ENCODE measurements at regions not wholly inside any gene's neighbourhood (a gene's known extent, or its start where the extent isn't known, plus 50 kb on each side); places are given as distances from the start of the nearest gene placed in this dataset.
"Not testable (repeated sequence)": the region's sequence is repeated elsewhere in the genome, so short reads cannot be mapped to it uniquely, and the experiment has no call there.

DNA sequence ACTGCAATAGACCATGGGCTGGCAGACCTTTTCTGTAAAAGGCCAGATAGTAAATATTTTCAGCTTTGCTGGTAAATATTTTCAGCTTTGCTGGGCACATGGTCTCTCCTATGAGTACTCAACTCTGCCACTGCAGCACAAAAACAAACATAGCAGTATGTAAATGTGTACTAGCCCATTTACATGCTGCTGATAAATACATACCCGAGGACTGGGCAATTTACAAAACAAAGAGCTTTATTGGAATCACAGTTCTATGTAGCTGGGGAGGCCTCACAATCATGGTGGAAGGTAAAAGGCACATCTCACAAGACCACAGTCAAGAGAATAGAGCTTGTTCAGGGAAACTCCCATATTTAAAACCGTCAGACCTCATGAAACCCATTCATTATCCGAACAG, 793.0 kb downstream of the EDEM1 start:
- ATAC-seq (no peak), DNase-seq (ENCODE audit: low spot score) (no peak)
- H3K27ac Mint-ChIP-seq: no peak overlapping the region
- H3K4me1 Mint-ChIP-seq (ENCODE audit: low read depth in 2 of 2): no peaks in the 10 kb centered on the region
- H3K36me3 Mint-ChIP-seq: no peaks in the 10 kb centered on the region
- H3K27me3 Mint-ChIP-seq: no peaks in the 10 kb centered on the region
- peaks cover 13% of the 10 kb centered on the region for H3K9me3 Mint-ChIP-seq
- H3K4me3 Mint-ChIP-seq: no peak overlapping the region

- H3K27ac Mint-ChIP-seq: no peak overlapping the region
- peaks cover 14% of the 10 kb centered on the region for H3K9me3 Mint-ChIP-seq
- no peaks in the 10 kb centered on the region for H3K36me3 Mint-ChIP-seq
- no peak overlapping the region for H3K4me3 Mint-ChIP-seq
- ATAC-seq: no peak
- H3K27me3 Mint-ChIP-seq: no peaks in the 10 kb centered on the region
- H3K4me1 Mint-ChIP-seq (ENCODE audit: low read depth in 2 of 2): no peaks in the 10 kb centered on the region
- no peak for DNase-seq (ENCODE audit: low spot score)
Observed at GRCh38 chr3:5994651-5995050, 807.1 kb downstream of the EDEM1 start.

DNA sequence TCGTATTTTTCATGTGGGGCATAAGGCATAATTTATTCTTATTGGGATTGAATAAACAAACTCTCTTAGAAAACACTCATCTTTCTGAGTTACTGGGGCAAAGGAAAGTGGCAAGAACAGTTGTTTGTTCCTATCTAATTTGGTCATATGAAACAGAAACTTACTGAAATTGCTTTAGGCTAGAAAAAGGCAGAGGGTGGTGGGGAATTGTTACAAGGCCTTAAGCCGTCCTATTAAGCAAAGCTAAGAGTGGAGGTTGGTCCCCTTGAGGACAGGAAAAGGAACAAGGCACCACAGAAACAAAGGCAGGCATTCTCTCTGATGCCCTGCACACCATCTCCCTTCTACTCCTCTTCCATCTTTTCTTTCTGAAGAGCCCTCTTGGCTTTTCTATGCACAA, 830.9 kb downstream of the EDEM1 start:
- Mint-ChIP-seq H3K4me1 (ENCODE audit: low read depth in 2 of 2) (no peaks in the 10 kb centered on the region), H3K36me3 (peaks cover 4% of the 10 kb centered on the region), H3K27ac (no peak overlapping the region), H3K9me3 (peaks cover 14% of the 10 kb centered on the region), H3K4me3 (no peak overlapping the region), H3K27me3 (no peaks in the 10 kb centered on the region)
- ATAC-seq (no peak), DNase-seq (ENCODE audit: low spot score) (no peak)

DNA sequence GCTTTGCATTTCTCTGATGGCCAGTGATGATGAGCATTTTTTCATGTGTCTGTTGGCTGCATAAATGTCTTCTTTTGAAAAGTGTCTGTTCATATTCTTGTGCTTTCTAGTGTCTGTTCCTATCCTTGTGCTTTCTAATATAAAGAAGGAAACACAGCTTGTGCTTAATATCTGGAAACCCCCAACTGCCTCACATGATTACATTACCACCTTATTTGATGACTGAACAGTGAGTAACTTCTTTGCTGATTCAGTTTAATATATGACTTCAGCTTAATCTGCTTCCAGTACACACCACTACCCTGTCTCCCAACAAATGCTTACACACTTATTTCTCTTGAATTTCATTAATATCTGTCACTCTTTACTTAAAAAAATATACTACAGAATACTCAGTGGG, 835.1 kb downstream of the EDEM1 start:
- Mint-ChIP-seq H3K4me1 (ENCODE audit: low read depth in 2 of 2) (no peaks in the 10 kb centered on the region), H3K27me3 (no peaks in the 10 kb centered on the region), H3K36me3 (no peaks in the 10 kb centered on the region), H3K27ac (no peak overlapping the region), H3K9me3 (peaks cover 16% of the 10 kb centered on the region), H3K4me3 (no peak overlapping the region)
- DNase-seq (ENCODE audit: low spot score): no peak
- ATAC-seq: no peak

GRCh38 chr3:6025032-6025431, 835.9 kb upstream of the GRM7 start:
- DNase-seq (ENCODE audit: low spot score) (no peak), ATAC-seq (no peak)
- no peak overlapping the region for H3K4me3 Mint-ChIP-seq
- no peak overlapping the region for H3K27ac Mint-ChIP-seq
- H3K9me3 Mint-ChIP-seq: peaks cover 19% of the 10 kb centered on the region
- H3K27me3 Mint-ChIP-seq: no peaks in the 10 kb centered on the region
- H3K4me1 Mint-ChIP-seq (ENCODE audit: low read depth in 2 of 2): no peaks in the 10 kb centered on the region
- peaks cover 5% of the 10 kb centered on the region for H3K36me3 Mint-ChIP-seq

GRCh38 chr3:6030648-6031047, 830.3 kb upstream of the GRM7 start:
- not testable (repeated sequence) for DNase-seq (ENCODE audit: low spot score); H3K4me3 Mint-ChIP-seq; H3K27ac Mint-ChIP-seq; H3K27me3 Mint-ChIP-seq; H3K4me1 Mint-ChIP-seq (ENCODE audit: low read depth in 2 of 2); ATAC-seq
- H3K36me3 Mint-ChIP-seq: peaks cover 15% of the 10 kb centered on the region
- H3K9me3 Mint-ChIP-seq: peaks cover 31% of the 10 kb centered on the region

DNA sequence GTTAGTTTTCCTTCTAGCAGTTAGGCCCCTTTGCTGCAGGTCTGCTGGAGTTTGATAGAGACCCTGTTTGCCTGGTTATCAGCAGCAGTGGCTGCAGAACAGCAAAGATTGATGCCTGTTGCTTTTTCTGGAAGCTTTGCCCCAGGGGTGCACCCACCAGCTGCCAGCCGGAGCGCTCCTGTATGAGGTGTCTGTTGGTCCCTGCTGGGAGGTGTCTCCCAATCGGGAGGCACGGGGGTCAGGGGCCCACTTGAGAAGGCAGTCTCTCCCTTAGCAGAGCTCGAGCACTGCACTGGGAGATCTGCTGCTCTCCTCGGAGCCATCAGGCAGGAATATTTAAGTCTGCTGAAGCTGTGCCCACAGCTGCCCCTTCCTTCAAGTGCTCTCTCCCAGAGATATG, 825.3 kb upstream of the GRM7 start:
- no peak for DNase-seq (ENCODE audit: low spot score)
- no peaks in the 10 kb centered on the region for H3K27me3 Mint-ChIP-seq
- H3K4me1 Mint-ChIP-seq (ENCODE audit: low read depth in 2 of 2): no peaks in the 10 kb centered on the region
- no peak overlapping the region for H3K27ac Mint-ChIP-seq
- ATAC-seq: no peak
- no peak overlapping the region for H3K4me3 Mint-ChIP-seq
- peaks cover 22% of the 10 kb centered on the region for H3K36me3 Mint-ChIP-seq
- H3K9me3 Mint-ChIP-seq: peaks cover 27% of the 10 kb centered on the region

GRCh38 chr3:6039971-6040370, 820.9 kb upstream of the GRM7 start:
- Mint-ChIP-seq H3K4me3 (no peak overlapping the region), H3K27ac (no peak overlapping the region)

DNA sequence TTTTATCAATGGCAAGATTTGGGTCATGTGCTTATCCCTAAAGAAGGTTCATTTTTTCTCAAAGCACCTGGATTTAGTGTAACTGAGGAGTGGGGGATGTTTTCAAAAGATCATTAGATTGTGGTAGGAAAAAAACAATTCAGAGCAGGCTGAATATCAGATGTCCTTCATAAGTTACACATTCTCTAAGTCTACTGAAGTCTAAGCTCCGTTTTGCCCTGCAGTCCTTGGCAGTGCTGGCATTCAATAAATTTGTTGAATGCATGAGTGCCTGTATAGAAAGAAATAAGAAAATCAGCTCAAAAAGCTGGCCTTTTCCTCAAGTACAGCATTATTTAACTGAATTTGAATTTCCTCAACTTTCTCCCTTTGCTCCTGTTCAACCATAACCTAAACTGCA, 819.0 kb upstream of the GRM7 start:
- peaks cover 22% of the 10 kb centered on the region for H3K9me3 Mint-ChIP-seq
- H3K27ac Mint-ChIP-seq: no peak overlapping the region
- ATAC-seq (no peak), DNase-seq (ENCODE audit: low spot score) (no peak)
- H3K4me3 Mint-ChIP-seq: no peak overlapping the region
- H3K27me3 Mint-ChIP-seq: no peaks in the 10 kb centered on the region
- peaks cover 15% of the 10 kb centered on the region for H3K36me3 Mint-ChIP-seq
- no peaks in the 10 kb centered on the region for H3K4me1 Mint-ChIP-seq (ENCODE audit: low read depth in 2 of 2)

More at GRCh38 chr3:6039971-6040370, 820.9 kb upstream of the GRM7 start:
- ATAC-seq: no peak
- no peaks in the 10 kb centered on the region for H3K27me3 Mint-ChIP-seq
- DNase-seq (ENCODE audit: low spot score): no peak
- H3K9me3 Mint-ChIP-seq: peaks cover 18% of the 10 kb centered on the region
- H3K36me3 Mint-ChIP-seq: peaks cover 11% of the 10 kb centered on the region
- no peaks in the 10 kb centered on the region for H3K4me1 Mint-ChIP-seq (ENCODE audit: low read depth in 2 of 2)

DNA sequence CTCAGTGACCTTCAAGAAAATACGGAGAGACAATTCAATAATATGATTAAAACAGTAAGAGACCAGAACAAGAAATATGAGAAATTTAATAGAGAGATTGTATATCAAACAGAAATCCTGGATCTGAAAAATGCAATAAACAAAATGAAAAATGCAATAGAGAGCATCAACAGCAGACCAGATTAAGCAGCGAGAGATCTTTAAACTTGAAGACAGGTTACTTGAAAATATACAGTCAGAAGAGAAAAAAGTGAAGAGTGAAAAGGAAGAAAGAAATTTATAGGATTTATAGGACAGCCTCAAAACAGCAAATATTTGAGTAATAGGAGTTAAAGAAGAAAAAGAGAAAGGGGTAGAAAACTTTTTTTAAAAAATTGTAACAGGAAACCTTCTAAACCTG, 813.9 kb upstream of the GRM7 start:
- DNase-seq (ENCODE audit: low spot score) (no peak), ATAC-seq (no peak)
- Mint-ChIP-seq H3K36me3 (peaks cover 8% of the 10 kb centered on the region), H3K27me3 (no peaks in the 10 kb centered on the region), H3K27ac (no peak overlapping the region), H3K4me1 (ENCODE audit: low read depth in 2 of 2) (no peaks in the 10 kb centered on the region), H3K9me3 (peaks cover 27% of the 10 kb centered on the region), H3K4me3 (no peak overlapping the region)

DNA sequence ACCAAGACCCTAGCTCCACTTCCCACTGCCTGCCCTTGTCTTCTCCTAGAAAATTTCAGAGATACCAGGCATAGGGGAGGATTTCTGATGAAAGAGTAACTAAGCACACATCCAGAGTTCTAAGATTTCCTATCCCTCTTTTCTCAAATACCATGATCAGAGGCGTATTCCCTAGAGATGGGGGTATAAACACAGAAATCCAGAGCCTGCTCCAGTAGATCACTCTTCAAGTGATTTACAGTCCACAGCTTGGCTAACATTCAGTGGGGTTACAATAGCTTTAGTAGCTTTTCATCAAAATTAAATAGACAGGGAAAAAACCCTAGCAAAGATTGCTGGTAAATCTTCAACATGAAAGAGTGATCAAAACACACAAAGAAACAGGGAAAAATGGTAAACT, 800.7 kb upstream of the GRM7 start:
- H3K27me3 Mint-ChIP-seq: no peaks in the 10 kb centered on the region
- DNase-seq (ENCODE audit: low spot score): no peak
- no peaks in the 10 kb centered on the region for H3K4me1 Mint-ChIP-seq (ENCODE audit: low read depth in 2 of 2)
- H3K9me3 Mint-ChIP-seq: peaks cover 12% of the 10 kb centered on the region
- no peak overlapping the region for H3K4me3 Mint-ChIP-seq
- no peak overlapping the region for H3K27ac Mint-ChIP-seq
- no peak for ATAC-seq
- H3K36me3 Mint-ChIP-seq: no peaks in the 10 kb centered on the region

DNA sequence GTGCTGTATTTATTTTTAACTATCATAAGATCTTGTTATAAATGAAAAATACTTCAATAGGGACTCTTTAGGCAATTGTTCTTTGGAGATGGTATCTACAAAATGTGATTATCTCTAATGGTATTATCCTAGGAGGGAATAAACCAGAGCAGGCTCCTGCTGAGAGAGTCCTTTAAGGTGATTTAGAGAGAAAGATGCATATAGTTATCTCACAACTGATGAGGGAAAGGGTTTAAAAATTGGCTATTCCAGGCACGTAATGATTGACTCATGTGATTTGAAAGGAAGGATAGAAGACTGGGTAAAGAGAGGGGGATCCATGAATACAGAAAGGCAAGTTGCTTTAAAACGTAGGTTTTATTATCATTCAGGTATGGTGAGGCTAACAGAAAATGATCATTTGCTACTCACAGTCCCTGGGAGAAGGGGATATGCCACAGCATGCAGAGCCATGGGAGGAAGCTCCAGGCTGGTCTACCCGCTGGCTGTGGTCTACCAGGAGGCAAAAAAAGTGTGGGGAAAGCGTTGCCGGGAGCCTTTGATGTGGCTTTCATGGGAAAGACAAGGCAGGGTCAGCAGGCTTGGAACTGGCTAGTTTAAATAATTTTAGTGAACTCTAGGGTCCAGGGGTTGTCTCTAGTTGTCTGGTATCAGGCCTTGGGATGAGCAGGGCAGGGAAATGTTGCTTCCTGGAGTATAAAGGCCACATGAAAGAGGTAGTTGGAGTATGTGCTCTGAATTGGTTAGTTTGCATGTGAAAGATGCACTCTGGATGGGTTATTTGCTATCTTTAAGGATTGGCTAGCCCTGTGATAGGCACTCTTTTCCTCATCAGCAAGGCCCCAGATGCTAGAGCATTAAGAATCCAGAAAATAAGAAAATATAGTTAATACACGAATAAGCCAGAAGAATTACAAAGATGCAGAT, 798.4 kb upstream of the GRM7 start:
- Mint-ChIP-seq H3K9me3 (peaks cover 17% of the 10 kb centered on the region), H3K36me3 (no peaks in the 10 kb centered on the region), H3K27ac (no peak overlapping the region), H3K27me3 (no peaks in the 10 kb centered on the region), H3K4me1 (ENCODE audit: low read depth in 2 of 2) (no peaks in the 10 kb centered on the region), H3K4me3 (no peak overlapping the region)
- ATAC-seq: no peak
- no peak for DNase-seq (ENCODE audit: low spot score)

DNA sequence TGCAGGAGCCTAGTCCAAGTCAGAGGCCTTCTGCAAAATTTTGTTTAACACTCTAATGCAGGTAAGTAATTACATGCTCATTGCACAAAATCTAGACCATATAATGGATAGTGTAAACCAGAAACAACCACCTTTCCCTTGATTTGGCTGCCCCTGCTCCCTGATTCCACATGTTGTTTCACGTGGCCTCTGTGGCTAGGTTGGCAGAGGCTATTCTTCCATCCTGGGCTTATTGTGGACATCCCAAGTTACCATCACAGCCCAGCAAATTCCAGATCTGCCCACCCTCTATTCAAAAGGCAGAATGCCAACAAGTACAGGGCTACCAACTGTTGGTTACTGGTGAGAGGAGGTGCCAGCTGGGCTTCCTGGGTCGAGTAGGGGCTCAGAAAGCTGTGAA, 794.5 kb upstream of the GRM7 start:
- no peak for ATAC-seq
- Mint-ChIP-seq H3K27ac (no peak overlapping the region), H3K27me3 (no peaks in the 10 kb centered on the region), H3K4me3 (no peak overlapping the region), H3K36me3 (no peaks in the 10 kb centered on the region), H3K4me1 (ENCODE audit: low read depth in 2 of 2) (no peaks in the 10 kb centered on the region), H3K9me3 (peaks cover 9% of the 10 kb centered on the region)
- no peak for DNase-seq (ENCODE audit: low spot score)

- H3K27me3 Mint-ChIP-seq; H3K27ac Mint-ChIP-seq; H3K36me3 Mint-ChIP-seq; DNase-seq (ENCODE audit: low spot score); H3K4me1 Mint-ChIP-seq (ENCODE audit: low read depth in 2 of 2); H3K9me3 Mint-ChIP-seq; H3K4me3 Mint-ChIP-seq; ATAC-seq: not testable (repeated sequence)
Observed at GRCh38 chr3:6066868-6067578, 793.9 kb upstream of the GRM7 start.

Data from natural killer cell treated with Interleukin-12 subunit alpha and Interleukin-12 subunit beta and Interleukin-15 and Interleukin-18, amount 100 ng/mL, for 72 hours (primary cell).